Suprapubic skin (tissue), 4 donors: ENCODE measurements at regions not wholly inside any gene's neighbourhood (a gene's known extent, or its start where the extent isn't known, plus 50 kb on each side); places are given as distances from the start of the nearest gene placed in this dataset.

Experiments
- DNase-seq, 2 donors: peaks; one replicate each; pipeline ENCODE4 v3.0.0-alpha.2; 2019; ENCODE audit warnings: low spot score in 2 of 2
- H3K27ac ChIP-seq: fragments of 200-600 bp; sonication (generic); one replicate; pipeline ENCODE4 v1.5.1; 2019
- H3K27me3 ChIP-seq: fragments of 200-600 bp; sonication (generic); one replicate; pipeline ENCODE4 v1.5.1; 2019
- H3K36me3 ChIP-seq: fragments of 200-600 bp; sonication (generic); one replicate; pipeline ENCODE4 v1.5.1; 2019
- H3K4me1 ChIP-seq: fragments of 200-600 bp; sonication (generic); one replicate; pipeline ENCODE4 v1.5.1; 2019
- H3K4me3 ChIP-seq: fragments of 200-600 bp; sonication (generic); one replicate; pipeline ENCODE4 v1.5.1; 2019; ENCODE audit warnings: mild to moderate bottlenecking
- H3K9me3 ChIP-seq: fragments of 200-600 bp; sonication (generic); one replicate; pipeline ENCODE4 v1.5.1; 2019
- EP300 ChIP-seq: sonication (generic); formaldehyde crosslinking; IDR thresholded peaks from one replicate; pipeline ENCODE4 v1.6.1; 2017; ENCODE audit warnings: antibody characterized with exemption
- POLR2A ChIP-seq, 2 donors: fragments of 450-650 bp; IDR thresholded peaks; one replicate each; pipeline ENCODE4 v1.6.1; 2017; ENCODE audit warnings: antibody characterized with exemption in 2 of 2, mild to moderate bottlenecking in 2 of 2, moderate library complexity in 2 of 2
- POLR2AphosphoS5 ChIP-seq, 3 donors: sonication (generic); formaldehyde crosslinking; IDR thresholded peaks; one replicate each; pipeline ENCODE4 v1.6.1; 2017; ENCODE audit warnings: antibody characterized with exemption in 3 of 3
- WGBS: methylation state at CpG from one replicate; pipeline ENCODE4 v1.1.5; 2018; 5-methylcytosine and 5-hydroxymethylcytosine counted together
- TF ChIP-seq, protein P1 (sequence below), 2 donors: fragments of 200-600 bp in 1 of 2; fragments of 450-650 bp in 1 of 2; sonication (generic) in 1 of 2; IDR thresholded peaks; one replicate each; pipeline ENCODE4 v1.5.1; 2016 to 2019; ENCODE audit warnings: antibody characterized with exemption in 2 of 2, mild to moderate bottlenecking in 1 of 2, moderate library complexity in 1 of 2

DNA sequence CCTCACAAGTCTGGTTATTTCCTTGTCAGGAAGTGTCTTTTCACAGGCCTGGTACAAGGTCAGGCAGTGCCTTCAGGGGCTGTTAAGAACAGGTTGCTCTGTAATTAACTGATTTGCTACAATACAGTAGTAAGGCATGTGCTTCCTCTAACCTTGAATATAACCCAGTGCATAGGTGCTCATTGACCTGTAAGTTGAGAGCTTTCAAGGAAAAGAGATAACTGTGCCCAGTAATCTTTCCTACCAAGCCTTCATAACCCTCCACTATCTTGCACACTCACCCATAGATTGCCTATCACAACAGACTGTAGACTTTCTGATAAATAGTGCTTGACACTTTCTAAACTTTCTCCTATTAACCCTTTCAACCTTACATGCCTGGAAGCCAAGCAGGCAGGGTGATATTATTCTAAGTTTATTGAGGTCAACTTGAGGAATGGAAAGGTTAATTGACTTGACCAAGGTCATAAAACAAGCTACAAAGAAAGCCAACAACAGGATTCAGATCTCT is 148.1 kb downstream of the PPARGC1A start:
- no peaks in the 10 kb centered on the region for H3K27me3 ChIP-seq
- DNase-seq = no peak
- no peaks in the 10 kb centered on the region for H3K9me3 ChIP-seq
- H3K27ac ChIP-seq = no peak overlapping the region
- H3K36me3 ChIP-seq = no peaks in the 10 kb centered on the region
- TF ChIP-seq POLR2AphosphoS5 (IDR thresholded peaks at IDR 0.05) = no peak
- TF ChIP-seq, protein P1, sequence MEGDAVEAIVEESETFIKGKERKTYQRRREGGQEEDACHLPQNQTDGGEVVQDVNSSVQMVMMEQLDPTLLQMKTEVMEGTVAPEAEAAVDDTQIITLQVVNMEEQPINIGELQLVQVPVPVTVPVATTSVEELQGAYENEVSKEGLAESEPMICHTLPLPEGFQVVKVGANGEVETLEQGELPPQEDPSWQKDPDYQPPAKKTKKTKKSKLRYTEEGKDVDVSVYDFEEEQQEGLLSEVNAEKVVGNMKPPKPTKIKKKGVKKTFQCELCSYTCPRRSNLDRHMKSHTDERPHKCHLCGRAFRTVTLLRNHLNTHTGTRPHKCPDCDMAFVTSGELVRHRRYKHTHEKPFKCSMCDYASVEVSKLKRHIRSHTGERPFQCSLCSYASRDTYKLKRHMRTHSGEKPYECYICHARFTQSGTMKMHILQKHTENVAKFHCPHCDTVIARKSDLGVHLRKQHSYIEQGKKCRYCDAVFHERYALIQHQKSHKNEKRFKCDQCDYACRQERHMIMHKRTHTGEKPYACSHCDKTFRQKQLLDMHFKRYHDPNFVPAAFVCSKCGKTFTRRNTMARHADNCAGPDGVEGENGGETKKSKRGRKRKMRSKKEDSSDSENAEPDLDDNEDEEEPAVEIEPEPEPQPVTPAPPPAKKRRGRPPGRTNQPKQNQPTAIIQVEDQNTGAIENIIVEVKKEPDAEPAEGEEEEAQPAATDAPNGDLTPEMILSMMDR (IDR thresholded peaks at IDR 0.05) = no peak
- no peak overlapping the region for H3K4me3 ChIP-seq
- no peaks in the 10 kb centered on the region for H3K4me1 ChIP-seq

DNA sequence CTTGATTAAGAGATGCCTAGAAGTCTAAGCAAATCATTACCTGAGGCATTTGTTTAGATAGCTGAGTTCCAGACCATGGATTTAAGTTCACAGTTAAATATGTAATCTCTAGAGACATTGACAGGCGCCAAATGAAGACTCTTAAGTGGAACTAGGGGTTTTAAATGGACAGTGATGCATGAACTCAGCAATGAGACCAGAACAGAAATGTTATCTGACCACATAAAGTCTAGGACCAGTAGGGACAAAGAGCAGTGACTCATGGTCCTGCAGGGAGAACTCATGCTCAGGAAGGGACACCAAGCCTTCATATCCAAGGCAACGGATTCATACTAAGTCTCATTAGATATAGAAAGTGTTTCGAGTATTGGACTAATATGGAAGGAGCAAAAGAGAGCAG is 152.3 kb downstream of the PPARGC1A start:
- no peaks in the 10 kb centered on the region for H3K36me3 ChIP-seq
- no peak for TF ChIP-seq EP300
- TF ChIP-seq POLR2A (IDR thresholded peaks at IDR 0.05) = no peak
- no peak for TF ChIP-seq POLR2AphosphoS5 (IDR thresholded peaks at IDR 0.05)
- no peak overlapping the region for H3K27ac ChIP-seq
- no peaks in the 10 kb centered on the region for H3K9me3 ChIP-seq
- no peak overlapping the region for H3K4me3 ChIP-seq
- 91% methylated on average over 3 of the region's 3 CpGs for WGBS
- no peak for DNase-seq
- no peaks in the 10 kb centered on the region for H3K27me3 ChIP-seq
- H3K4me1 ChIP-seq = no peaks in the 10 kb centered on the region

DNA sequence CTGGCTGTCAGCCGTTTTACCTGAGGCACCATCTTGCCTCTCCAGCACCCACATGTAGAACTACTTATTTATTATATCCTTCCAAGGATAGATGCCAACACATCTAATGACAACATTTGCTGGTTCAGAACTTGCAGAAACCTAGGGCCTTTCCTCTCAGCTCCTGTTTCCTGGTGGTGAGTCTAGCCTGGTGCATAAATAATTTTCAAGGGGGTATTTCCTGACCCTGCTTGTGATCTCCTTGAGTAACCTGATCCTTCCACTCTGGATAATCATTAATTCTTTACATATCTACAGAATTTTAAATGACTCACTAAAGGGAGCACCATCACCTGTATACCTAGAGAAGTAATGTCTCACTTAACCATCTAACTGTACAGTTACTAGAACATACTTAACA is 153.4 kb downstream of the PPARGC1A start:
- Histone ChIP-seq H3K4me3 (no peak overlapping the region), H3K9me3 (no peaks in the 10 kb centered on the region), H3K27ac (no peak overlapping the region), H3K4me1 (no peaks in the 10 kb centered on the region), H3K36me3 (no peaks in the 10 kb centered on the region), H3K27me3 (no peaks in the 10 kb centered on the region)
- DNase-seq = no peak
- 38% methylated on average over 1 of the region's 1 CpG for WGBS
- TF ChIP-seq EP300 = no peak
- TF ChIP-seq, protein P1 (IDR thresholded peaks at IDR 0.05) = no peak
- no peak for TF ChIP-seq POLR2AphosphoS5 (IDR thresholded peaks at IDR 0.05)

DNA sequence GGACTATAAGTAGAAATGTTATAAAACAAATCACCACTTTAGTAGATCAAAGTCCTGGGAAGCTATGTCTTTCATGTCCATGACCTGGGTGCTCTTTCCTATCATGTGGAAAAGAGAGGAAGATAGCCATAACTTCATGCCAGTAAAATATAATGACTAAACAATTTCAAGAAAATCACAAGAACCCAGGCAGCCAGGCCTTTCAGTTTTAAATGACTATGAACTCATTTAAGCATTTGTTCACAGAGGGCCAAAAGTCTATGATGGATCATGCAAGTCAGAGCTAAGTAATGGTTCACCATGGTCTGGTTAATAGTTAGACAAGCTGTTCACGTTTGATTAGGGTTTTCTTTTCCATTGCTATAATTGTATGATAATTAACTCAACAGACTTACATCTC is 155.8 kb downstream of the PPARGC1A start:
- no peaks in the 10 kb centered on the region for H3K27me3 ChIP-seq
- no peak overlapping the region for H3K4me3 ChIP-seq
- DNase-seq = no peak
- no peak for TF ChIP-seq POLR2AphosphoS5 (IDR thresholded peaks at IDR 0.05)
- TF ChIP-seq, protein P1 (IDR thresholded peaks at IDR 0.05) = no peak
- no peak for TF ChIP-seq POLR2A (IDR thresholded peaks at IDR 0.05)
- TF ChIP-seq EP300 = no peak
- no peaks in the 10 kb centered on the region for H3K9me3 ChIP-seq
- 71% methylated on average over 1 of the region's 1 CpG for WGBS
- no peak overlapping the region for H3K27ac ChIP-seq
- no peaks in the 10 kb centered on the region for H3K36me3 ChIP-seq
- H3K4me1 ChIP-seq = no peaks in the 10 kb centered on the region

DNA sequence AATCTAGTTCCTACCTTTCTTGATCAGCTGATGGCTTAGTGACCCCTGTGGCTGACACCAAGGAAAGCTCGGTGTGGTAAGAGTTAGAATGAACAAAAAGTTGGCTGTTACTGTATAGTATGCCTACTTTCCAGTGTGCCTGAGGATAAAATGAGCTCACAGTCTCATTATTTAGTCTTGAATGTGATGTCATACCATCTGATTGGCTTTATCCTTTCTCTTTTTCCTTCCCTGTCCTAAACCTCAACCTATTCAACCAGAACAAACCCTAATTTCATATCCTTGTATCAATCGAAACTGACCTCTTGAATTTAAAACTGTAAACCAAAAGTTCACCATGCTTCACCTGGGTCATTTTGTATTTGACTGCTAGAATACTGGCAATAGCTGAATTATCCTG is 156.4 kb downstream of the PPARGC1A start:
- no peak overlapping the region for H3K4me3 ChIP-seq
- no peaks in the 10 kb centered on the region for H3K9me3 ChIP-seq
- no peak for DNase-seq
- H3K4me1 ChIP-seq = no peaks in the 10 kb centered on the region
- no peak overlapping the region for H3K27ac ChIP-seq
- WGBS = 68% methylated on average over 2 of the region's 2 CpGs
- TF ChIP-seq, protein P1 (IDR thresholded peaks at IDR 0.05) = no peak
- no peak for TF ChIP-seq POLR2AphosphoS5 (IDR thresholded peaks at IDR 0.05)
- TF ChIP-seq POLR2A (IDR thresholded peaks at IDR 0.05) = no peak
- TF ChIP-seq EP300 = no peak
- H3K36me3 ChIP-seq = no peaks in the 10 kb centered on the region
- H3K27me3 ChIP-seq = no peaks in the 10 kb centered on the region

DNA sequence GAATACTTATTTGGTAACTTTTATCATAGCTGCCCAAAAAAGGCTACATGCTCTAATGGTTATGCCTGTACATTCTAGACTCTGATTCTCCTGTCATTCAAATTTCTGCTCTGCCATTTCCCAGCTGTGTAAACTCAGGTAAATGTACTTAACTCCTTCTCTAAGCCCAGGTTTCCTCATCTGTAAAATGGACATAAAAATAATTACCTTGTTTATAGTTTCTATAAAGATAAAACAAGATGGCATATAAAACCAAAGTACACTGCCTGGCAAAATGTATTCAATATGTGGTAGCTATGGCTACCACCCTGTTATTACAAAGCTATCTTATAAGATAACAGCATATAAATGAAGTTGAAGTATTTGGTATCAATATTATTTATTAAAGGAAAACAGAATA is 158.8 kb downstream of the PPARGC1A start:
- Histone ChIP-seq H3K4me3 (no peak overlapping the region), H3K36me3 (no peaks in the 10 kb centered on the region), H3K27me3 (no peaks in the 10 kb centered on the region), H3K4me1 (no peaks in the 10 kb centered on the region), H3K27ac (no peak overlapping the region), H3K9me3 (no peaks in the 10 kb centered on the region)
- no peak for DNase-seq
- no peak for TF ChIP-seq POLR2A (IDR thresholded peaks at IDR 0.05)
- no peak for TF ChIP-seq EP300
- TF ChIP-seq, protein P1 (IDR thresholded peaks at IDR 0.05) = no peak
- TF ChIP-seq POLR2AphosphoS5 (IDR thresholded peaks at IDR 0.05) = no peak
